ENCODE measurements at regions not wholly inside any gene's neighbourhood (a gene's known extent, or its start where the extent isn't known, plus 50 kb on each side); places are given as distances from the start of the nearest gene placed in this dataset.
"Not testable (repeated sequence)": the region's sequence is repeated elsewhere in the genome, so short reads cannot be mapped to it uniquely, and the experiment has no call there.

DNA sequence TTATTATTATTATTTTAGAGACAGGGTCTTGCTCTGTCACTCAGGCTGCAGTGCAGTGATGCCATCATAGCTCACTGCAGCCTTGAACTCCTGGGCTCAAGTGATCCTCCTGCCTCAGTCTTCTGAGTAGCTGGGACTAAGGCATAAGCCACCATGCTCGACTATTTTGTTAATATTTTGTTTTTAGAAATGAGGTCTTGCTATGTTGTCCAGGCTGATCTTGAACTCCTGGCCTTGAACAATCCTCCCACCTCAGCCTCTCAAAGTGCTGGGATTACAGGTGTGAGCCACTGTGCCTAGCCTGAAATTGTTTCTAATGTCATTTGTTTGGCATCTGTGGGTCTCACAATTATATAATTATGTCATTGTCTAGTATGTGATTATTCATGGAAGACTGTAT, 92.4 kb downstream of the LYZL2 start:
- TF ChIP-seq, protein P1, sequence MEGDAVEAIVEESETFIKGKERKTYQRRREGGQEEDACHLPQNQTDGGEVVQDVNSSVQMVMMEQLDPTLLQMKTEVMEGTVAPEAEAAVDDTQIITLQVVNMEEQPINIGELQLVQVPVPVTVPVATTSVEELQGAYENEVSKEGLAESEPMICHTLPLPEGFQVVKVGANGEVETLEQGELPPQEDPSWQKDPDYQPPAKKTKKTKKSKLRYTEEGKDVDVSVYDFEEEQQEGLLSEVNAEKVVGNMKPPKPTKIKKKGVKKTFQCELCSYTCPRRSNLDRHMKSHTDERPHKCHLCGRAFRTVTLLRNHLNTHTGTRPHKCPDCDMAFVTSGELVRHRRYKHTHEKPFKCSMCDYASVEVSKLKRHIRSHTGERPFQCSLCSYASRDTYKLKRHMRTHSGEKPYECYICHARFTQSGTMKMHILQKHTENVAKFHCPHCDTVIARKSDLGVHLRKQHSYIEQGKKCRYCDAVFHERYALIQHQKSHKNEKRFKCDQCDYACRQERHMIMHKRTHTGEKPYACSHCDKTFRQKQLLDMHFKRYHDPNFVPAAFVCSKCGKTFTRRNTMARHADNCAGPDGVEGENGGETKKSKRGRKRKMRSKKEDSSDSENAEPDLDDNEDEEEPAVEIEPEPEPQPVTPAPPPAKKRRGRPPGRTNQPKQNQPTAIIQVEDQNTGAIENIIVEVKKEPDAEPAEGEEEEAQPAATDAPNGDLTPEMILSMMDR (IDR thresholded peaks at IDR 0.05), result not testable (repeated sequence)
- TF ChIP-seq POLR2A (IDR thresholded peaks at IDR 0.05), result not testable (repeated sequence)

Measured in heart left ventricle (tissue), 13 donors.